ENCODE measurements at regions not wholly inside any gene's neighbourhood (a gene's known extent, or its start where the extent isn't known, plus 50 kb on each side); places are given as distances from the start of the nearest gene placed in this dataset.
"Not testable (repeated sequence)": the region's sequence is repeated elsewhere in the genome, so short reads cannot be mapped to it uniquely, and the experiment has no call there.

DNA sequence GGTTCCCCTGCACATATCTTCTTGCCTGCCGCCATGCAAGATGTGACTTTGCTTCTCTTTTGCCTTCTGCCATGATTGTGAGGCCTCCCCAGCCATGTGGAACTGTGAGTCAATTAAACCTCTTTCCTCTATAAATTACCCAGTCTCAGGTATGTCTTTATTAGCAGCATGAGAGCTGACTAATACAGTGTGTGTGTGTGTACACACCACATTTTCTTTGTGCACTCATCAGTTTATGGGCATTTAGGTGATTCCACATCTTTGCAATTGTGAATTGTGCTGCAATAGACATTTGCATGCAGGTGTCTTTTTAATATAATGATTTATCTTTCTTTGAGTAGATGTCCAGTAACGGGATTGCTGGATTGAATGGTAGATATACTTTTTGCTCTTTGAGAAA is 122.4 kb upstream of the ITGB1 start:
- H3K27ac ChIP-seq, H3K4me3 ChIP-seq: not testable (repeated sequence)

DNA sequence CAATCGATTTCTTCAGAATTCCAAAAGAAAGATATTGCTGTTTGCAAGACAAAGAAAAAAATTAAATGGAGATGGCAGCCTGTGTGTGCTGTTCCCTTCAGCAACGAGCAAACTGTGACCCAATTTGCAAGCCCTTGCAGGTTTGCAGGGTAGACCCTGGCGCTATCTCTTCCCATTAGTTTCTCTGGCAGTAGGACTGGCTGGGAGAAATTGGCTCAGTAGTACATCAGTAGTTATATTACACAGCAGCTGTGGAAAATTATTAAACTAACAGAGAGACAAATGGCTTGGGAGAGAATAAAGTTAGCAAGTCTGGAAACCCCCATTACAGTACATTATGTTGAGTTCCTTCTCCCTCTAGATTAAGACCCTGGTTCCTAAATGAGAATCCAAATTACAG is 116.4 kb upstream of the ITGB1 start:
- H3K27ac ChIP-seq: peak overlapping the region in 2 of 21 experiments; percentile 27 to 36
- H3K4me3 ChIP-seq: no peak overlapping the region

GRCh38 chr10:33073641-33074415 is 115.8 kb upstream of the ITGB1 start:
- Histone ChIP-seq H3K4me3 (no peak overlapping the region), H3K27ac (peak overlapping the region in 2 of 21 experiments; percentile 27 to 36)

GRCh38 chr10:33071857-33072256 is 113.8 kb upstream of the ITGB1 start:
- Histone ChIP-seq H3K4me3 (no peak overlapping the region), H3K27ac (no peak overlapping the region)

- Histone ChIP-seq H3K27ac (no peak overlapping the region), H3K4me3 (no peak overlapping the region)
Observed at GRCh38 chr10:33070101-33070500, 112.1 kb upstream of the ITGB1 start.

DNA sequence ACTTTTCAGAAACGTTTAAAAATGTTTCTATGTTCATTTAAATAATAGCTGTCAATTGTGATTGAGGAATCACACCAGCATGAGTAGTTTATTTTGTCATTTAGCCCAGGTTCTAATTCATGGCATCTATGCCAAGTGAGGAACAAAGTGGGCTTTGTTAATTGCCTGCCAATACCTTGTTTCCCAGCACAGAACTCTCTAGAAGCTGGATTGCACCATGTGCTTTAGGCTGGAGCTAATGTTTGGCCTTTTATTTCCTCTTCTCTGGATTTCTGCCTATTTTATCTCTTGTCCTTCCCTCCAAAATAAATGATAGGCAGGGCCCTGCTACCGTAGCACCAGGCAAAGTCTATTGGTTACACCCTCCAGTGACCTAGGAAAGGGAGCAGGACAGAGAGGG is 109.9 kb upstream of the ITGB1 start:
- Histone ChIP-seq H3K4me3 (no peak overlapping the region), H3K27ac (no peak overlapping the region)

DNA sequence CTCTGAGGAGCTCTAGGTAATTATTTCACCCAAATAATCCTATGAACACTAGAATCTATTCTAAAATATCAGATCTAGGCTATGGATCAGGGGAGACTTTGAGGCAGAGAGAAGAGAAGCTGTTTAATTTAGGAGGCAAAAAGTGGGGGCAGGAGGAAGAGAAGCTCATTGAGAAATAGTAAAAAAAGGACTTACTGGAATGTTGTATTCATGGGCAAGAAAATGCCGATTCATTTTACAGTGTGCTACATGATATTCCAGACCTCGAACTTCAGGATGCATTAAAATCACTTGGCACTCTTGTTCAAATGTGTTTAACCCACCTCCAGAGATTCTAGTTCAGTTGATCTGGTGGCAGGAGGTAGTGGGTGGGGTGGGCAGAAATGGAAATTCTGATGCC is 109.5 kb upstream of the ITGB1 start:
- Histone ChIP-seq H3K27ac (no peak overlapping the region), H3K4me3 (no peak overlapping the region)

DNA sequence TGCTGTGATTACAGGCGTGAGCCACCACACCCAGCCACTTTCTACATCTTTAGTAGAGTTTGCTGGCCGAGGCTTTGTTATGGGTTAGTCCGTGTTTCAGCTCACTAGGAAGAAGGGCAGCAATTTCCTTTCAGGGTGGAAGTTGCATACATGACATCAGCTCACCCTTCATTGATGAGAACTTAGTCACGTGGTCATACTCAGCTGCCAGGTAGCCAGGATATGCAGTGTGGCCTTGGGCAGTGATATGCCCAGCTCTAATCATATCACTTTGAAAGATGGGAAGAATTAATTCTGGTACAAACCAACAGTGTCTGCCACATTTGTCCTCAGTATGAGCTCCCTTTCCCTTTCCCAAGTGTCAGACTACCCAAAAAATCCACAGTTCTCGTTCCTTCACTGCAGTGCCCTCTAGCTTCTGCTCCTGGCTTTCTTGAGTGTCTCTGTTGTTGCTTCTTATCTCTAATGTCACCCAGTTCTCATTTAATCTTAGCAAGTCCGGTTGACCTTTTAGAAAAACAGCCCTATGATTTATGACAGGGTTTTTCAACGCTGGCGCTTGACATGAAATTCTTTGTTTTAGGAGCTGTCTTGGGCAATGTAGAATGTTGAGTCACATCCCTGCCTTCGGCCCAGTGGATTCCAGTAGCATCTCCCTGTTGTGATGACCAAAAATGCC is 108.7 kb upstream of the ITGB1 start:
- no peak overlapping the region for H3K27ac ChIP-seq
- no peak overlapping the region for H3K4me3 ChIP-seq

- H3K4me3 ChIP-seq: no peak overlapping the region
- no peak overlapping the region for H3K27ac ChIP-seq
Observed at GRCh38 chr10:33065111-33065510, 107.1 kb upstream of the ITGB1 start.

DNA sequence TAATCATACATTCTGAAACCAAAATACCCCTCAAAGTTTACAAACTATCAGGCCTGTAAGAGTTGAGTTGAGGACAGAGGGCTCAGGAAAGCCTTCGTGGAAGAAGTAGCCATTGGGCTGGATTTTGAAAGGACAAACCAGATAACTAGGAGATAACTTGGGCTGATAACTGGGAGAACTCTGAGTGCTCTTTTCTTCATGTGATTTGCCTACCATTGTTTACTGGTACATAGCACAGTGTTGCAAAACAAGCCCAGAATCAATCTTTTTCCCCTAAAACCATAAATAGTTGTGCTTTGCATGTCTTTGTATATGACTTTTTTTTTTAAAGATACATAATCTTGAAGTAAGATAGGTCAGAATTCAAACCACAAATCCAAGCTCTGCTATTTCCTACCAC is 106.7 kb upstream of the ITGB1 start:
- H3K4me3 ChIP-seq: no peak overlapping the region
- no peak overlapping the region for H3K27ac ChIP-seq

DNA sequence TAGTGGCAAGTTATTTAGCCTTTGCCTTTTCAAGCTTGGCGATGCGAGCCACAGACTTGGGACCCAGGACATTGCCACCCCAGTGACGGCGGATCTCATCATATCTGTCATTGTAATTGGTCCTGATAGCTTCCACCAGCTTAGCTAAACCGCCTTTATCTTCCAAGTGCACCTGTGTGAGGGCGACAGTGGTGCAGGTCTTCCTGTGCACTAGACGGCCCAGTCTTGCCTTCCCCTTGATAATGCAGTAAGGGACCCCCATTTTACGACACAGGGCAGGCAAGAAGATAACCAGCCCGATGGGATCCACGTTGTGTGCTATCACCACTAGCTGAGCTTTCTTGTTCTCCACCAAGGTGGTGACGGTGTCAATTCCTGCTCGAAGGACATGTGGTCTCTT is 99.6 kb upstream of the ITGB1 start:
- no peak overlapping the region for H3K27ac ChIP-seq
- no peak overlapping the region for H3K4me3 ChIP-seq

GRCh38 chr10:33056828-33057596 is 99.0 kb upstream of the ITGB1 start:
- no peak overlapping the region for H3K4me3 ChIP-seq
- H3K27ac ChIP-seq: no peak overlapping the region

DNA sequence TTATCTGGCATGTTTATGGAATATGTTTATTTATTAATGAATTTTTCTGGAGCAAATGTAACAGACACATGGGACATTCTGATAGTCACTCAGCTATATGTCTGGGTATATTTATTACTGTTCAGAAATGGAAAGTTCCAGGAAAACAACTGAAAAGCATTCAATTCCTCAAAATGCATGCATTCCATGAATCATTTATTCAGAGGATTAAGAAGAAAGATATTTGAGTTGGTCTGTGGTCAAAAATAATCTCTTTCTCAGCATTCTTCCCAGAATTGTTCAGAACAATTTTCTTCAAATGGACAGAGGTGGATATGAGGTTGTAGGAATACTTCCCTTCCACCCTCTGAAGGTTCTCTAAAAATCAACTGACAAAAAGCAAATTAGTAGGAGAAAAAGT is 97.6 kb upstream of the ITGB1 start:
- no peak overlapping the region for H3K27ac ChIP-seq

GRCh38 chr10:33052915-33053810 is 95.1 kb upstream of the ITGB1 start:
- no peak overlapping the region for H3K4me3 ChIP-seq
- H3K27ac ChIP-seq: no peak overlapping the region

More for the DNA sequence above, 97.6 kb upstream of the ITGB1 start:
- H3K4me3 ChIP-seq: no peak overlapping the region

- Histone ChIP-seq H3K4me3 (no peak overlapping the region), H3K27ac (no peak overlapping the region)
Observed at GRCh38 chr10:33052263-33052875, 94.3 kb upstream of the ITGB1 start.

- peak overlapping the region in 1 of 7 experiments; percentile 17 for H3K4me3 ChIP-seq
Observed at GRCh38 chr10:33049963-33050920, 92.2 kb upstream of the ITGB1 start.

GRCh38 chr10:33048223-33048622 is 90.2 kb upstream of the ITGB1 start:
- Histone ChIP-seq H3K4me3 (no peak overlapping the region), H3K27ac (no peak overlapping the region)

More at GRCh38 chr10:33049963-33050920, 92.2 kb upstream of the ITGB1 start:
- H3K27ac ChIP-seq: peak overlapping the region in 1 of 21 experiments; percentile 56

DNA sequence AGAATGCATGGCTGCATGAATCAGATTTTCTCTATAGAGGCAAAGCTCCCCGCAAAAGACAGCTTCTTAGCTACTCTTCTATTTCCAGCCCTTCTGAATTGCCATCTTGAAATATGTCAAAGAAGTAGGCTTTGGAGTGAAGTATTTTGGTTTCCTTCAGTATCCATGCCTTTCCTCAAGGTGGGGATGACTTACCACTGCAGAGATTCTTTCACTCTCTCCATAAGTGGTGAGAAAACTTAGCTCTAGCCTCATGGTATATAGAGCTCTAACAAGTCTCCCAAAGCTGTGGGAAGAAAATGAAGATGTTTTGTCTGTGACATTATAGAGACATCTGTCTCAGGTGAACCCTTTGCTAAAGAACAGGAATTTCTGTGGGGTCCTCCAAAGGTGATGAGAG is 89.6 kb upstream of the ITGB1 start:
- Histone ChIP-seq H3K4me3 (no peak overlapping the region), H3K27ac (no peak overlapping the region)

All from skin epidermis (tissue), 12 donors.